MM.1S (cell line): ENCODE measurements at regions not wholly inside any gene's neighbourhood (a gene's known extent, or its start where the extent isn't known, plus 50 kb on each side); places are given as distances from the start of the nearest gene placed in this dataset.
"Not testable (repeated sequence)": the region's sequence is repeated elsewhere in the genome, so short reads cannot be mapped to it uniquely, and the experiment has no call there.

Experiments
- CTCF ChIP-seq: fragments of 300-600 bp; sonication (generic); IDR thresholded peaks from 2 replicates; pipeline ENCODE4 v1.5.1; 2016; ENCODE audit warnings: antibody characterized with exemption, low read length, mixed read lengths
- EZH2 ChIP-seq: fragments of 300-600 bp; sonication (generic); optimal IDR thresholded peaks from 2 replicates; pipeline ENCODE3; 2017; ENCODE audit warnings: low read depth, mild to moderate bottlenecking, antibody characterized with exemption, low read length, mixed read lengths
- EZH2phosphoT487 ChIP-seq: fragments of 300-600 bp; sonication (generic); IDR thresholded peaks from 2 replicates; pipeline ENCODE4 v1.6.1; 2018; ENCODE audit warnings: antibody characterized with exemption, low read length

- TF ChIP-seq EZH2phosphoT487, CTCF, EZH2: not testable (repeated sequence)
Measured at GRCh38 chrX:5289949-5290348, 938.7 kb downstream of the NLGN4X start.
